NOMO-1 treated with DMSO at 0.1 percent for 48 hours (cell line): ENCODE measurements at regions not wholly inside any gene's neighbourhood (a gene's known extent, or its start where the extent isn't known, plus 50 kb on each side); places are given as distances from the start of the nearest gene placed in this dataset.
A peak's percentile ranks its signal among the peaks of the same experiment; 100 is the strongest.
"Not testable (repeated sequence)": the region's sequence is repeated elsewhere in the genome, so short reads cannot be mapped to it uniquely, and the experiment has no call there.

Source experiments
- DNase-seq: peaks from one replicate; lab custom pipeline; 2025; ENCODE audit not compliant: unreplicated experiment; lab: John Stamatoyannopoulos, UW

DNA sequence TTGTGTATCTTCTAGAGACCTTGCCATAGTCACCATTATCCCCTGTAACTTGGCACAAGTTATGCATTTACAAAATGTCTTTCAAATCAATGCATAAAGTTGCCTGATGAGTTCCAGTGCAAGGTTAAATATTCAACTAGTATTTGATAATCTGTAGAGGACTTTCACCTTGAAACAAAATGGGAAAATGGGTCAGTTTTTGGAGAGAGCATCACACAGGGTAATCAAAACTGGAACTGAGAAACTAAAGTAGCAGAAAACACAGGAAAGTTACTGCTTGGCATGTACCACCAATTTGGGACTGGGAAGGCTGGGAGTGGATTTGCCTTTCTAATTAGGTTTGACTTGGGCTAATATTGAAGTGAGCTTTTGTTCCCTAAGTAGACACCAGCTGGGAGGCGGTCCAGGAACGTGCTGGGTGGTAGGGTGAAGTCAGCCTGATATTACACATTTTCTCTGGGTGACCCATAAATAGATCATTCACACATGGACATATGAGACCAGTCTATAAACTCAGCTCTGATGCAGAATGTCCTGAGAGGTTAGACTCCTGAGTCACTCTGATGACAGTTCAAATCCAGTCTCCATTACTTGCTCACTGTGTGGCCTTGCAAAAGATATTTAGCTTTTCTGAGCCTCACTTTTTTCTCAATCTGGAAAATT lies 152.3 kb downstream of the PCTP start:
- no peak for DNase-seq

DNA sequence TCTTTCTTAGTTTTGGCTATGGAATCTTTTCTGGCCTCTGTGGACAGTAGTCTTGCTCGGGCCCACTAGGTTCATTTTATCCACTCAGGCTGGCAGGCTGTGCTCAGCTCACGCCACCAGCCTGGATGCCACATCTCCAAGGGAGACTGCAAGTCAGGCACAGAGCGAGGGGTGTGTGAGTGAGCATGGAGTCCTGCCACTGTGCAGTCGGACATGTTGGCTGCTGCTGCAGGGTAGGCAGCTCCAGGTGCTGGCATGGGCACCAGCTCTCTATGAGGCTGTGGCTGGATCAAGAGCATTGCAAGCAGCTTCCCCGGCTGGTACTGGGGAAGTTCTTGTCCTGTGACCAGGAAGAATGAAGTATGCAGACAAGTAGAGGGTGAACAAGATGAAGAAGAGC lies 158.9 kb downstream of the PCTP start:
- DNase-seq = no peak

DNA sequence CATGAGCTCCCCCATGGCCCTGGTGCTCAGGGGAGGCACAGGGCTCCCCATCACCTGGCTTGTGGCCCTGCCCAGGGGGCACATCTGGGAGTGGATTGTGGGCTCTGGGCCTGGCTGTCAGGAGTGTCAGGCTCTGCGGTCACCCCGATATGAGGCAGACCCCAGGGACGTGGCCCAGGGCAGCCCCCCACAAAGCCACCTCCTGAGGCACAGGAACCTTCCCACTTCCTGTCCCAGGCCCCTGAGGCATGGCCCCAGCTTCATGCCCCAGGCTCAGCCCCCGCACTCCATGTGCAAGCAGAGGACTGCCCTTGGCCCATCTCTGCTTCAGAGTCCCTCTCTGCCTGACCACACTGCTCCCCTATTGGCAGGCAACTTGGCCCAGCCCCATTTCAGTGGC lies 160.3 kb downstream of the PCTP start:
- no peak for DNase-seq

DNA sequence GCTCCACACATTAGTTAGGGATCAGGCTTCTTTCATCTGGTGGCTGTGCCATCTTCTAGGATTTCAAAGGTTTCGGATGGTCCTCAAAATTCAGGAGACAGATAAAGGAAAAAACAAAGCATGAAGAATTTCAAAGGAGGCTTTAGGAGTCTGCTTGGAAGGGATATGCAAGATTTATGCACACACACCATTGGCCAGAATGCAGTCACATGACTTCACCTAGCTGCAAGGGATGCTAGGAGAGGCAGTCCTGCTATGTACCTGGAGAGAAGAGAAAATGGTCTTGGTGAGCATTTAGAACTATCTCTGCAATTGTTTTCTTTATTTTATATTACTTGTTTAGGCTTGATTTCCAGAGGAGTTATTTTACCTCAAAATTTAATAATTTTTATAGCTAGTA lies 174.6 kb downstream of the PCTP start:
- DNase-seq = no peak

DNA sequence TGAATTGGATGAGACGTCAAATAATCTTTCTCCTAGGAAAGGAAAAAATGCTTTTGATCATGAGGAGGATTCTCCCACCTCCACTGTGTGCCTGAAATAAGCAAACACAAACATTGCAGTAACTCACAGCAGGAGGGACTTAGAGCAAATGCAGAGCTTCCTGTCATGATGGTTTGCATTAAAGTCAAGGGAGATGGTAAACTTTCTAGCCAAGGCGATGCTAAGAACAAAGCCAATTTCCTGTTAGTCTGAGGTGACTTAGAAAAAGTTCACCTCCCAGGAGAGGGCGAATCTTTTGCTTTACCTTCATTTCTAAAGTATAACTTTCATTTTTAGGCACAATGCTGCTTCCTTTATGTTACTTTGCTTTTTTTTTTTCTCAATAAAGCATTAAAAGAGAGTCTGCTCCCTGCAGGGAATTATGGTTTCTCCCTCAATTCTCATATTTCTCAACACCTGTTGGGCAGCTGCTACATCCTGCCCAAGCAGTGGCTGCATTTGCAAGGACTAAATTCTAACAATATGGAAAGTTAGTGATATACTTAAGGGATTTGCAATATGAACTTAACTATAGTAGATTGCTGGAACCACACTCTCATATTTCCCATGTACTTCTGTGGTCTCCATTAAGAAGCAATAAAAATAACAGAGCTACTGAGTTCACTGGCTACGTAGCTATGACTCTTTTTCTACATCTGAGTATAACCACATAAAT lies 175.6 kb downstream of the PCTP start:
- no peak for DNase-seq

DNA sequence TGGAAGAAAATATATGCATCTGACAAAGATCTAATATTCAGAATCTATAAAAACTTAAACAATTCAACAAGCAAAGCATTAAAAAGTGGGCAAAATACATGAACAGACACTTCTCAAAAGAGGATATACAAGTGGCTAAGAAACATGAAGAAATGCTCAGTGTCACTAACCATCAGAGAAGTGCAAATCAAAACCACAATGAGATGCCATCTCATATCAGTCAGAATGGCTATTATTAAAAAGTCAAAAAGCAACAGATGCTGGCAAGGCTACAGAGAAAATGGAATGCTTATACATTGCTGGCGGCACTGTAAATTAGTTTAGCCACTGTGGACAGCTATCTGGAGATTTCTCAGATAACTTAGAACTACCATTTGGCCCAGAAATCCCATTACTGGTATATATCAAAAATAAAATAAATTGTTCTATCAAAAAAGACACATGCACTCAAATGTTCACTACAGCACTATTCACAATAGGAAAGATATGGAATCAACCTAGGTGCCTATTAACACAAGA lies 179.5 kb downstream of the PCTP start:
- no peak for DNase-seq

DNA sequence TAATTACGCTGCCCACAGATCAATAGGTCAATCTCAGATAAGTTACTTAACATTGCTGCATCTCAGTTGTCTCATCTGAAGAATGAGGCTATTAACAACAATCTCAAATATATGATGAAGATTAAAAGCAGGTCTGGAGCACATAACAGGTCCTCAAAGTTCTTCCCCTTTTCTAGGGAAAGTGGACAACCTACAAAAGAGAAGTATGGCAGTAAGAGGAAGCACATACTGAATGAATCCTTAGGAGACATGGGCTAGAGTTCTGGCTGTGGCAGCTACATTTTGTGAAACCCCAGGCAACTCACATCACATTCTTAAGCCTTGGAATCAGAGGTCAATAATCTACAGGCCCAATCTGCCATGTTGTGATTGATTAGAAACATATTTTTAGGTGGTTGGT lies 180.6 kb downstream of the PCTP start:
- DNase-seq = peak; percentile 66

DNA sequence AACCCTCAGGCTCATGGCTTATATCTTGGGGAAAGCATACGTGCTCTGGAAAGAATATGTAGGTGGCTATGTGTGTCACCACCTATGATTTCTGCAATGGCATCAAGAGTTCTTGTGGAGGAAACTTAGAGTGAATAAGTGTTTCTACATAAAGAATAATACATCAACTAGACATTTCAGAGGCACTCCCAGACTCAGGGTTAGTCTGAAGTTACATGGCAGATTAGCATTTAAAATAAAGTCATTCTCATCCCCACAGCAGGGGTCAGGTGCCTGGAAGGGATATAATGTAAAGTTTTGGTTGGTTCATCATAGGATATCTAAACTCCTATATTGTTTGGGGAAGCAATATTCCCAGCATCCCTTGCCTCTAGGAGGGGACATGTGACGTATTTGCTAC lies 182.1 kb downstream of the PCTP start:
- DNase-seq = no peak

DNA sequence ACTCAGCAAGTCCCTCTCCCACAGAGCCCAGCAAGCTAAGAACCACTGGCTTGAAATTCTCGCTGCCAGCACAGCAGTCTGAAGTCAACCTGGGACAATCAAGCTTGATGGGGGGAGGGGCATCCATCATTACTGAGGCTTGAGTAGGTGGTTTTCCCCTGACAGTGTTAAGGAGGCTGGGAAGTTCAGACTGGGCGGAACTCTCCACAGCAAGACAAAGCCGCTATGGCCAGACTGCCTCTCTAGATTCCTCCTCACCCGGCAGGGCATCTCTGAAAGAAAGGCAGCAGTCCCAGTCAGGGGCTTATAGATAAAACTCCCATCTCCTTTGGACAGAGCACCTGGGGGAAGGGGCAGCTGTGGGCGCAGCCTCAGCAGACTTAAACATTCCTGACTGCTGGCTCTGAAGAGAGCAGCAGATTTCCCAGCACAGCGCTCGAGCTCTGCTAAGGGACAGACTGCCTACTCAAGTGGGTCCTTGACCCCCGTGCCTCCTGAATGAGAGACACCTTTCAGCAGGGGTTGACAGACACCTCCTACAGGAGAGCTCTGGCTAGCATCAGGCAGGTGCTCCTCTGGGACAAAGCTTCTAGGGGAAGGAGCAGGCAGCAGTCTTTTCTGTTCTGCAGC lies 188.4 kb downstream of the PCTP start:
- not testable (repeated sequence) for DNase-seq

DNA sequence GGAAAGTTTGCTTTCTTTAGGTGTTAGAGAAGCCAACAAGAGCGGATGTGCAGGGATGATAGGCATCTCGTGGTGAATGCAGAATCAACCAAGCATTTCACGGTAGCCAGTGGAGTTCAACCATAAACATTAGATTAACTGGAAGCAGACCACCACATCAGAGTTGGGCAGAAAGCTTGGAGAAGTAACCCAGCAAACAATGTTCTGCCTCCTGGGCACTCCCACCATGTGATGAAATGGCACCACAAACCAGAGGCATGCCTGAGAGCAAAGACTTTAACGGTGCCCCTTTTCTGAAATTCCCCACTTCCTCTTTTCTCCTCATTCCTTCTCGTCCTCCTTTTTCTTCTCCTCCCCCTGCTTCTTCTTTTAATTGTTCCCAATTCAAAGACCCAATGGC lies 193.5 kb upstream of the ANKFN1 start:
- peak; percentile 53 for DNase-seq

DNA sequence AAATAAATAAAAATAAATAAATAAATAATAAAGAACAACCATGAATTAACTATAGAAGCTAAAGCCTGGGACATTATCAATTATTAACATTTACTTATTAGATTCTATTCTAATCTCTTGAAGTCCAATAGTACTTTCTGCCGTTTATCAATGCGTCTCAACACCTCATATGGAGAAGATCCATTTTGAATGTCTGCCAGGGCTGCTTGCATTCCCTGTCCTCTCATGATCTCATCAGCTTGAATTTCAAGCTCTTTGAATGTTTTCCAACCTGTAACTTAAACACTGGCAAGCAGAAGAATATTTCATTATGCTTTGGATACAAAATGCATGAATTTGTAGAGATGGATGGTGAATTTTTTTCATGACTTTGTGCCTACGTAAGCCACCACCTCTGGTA lies 191.9 kb upstream of the ANKFN1 start:
- DNase-seq = no peak

DNA sequence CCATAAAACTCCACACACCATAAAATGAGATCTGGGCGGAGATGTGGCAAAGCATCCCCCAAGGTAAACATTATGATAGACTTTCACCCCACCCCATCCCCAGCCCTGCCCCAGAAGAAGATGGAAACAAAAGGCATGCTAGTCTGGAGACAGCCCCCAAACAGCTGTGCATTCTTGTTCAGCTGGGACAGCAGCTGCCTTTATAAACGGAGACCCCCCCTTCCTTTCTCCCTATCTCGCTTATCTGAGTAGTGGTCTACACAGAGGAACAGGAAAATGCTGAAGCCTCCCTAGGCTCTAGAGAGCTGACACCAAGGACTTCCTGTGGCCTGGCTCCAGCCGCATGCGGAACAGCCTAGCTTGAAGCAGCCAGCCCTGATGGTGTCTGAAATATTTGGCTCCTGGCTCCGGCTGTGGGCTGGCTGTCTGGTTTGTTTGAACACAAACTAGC lies 190.3 kb upstream of the ANKFN1 start:
- DNase-seq = no peak

DNA sequence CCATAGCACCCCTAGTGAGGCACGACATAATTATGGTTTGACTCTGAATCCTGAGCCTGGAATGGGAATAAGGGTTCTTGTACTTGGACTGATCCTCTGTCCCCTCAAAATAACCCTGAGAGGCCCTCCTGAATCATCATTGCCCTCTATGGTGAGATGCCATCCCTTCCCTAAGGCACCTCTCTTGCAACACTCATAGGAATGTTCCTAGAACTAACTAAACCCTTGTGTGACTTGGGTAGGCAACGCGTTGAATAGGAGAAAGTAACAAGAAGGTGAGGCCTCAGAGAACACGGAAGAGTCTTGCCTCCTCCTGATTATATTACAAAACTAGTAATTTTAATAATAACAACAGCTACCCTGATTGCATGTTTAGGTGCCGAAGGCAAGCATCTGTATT lies 189.1 kb upstream of the ANKFN1 start:
- no peak for DNase-seq

DNA sequence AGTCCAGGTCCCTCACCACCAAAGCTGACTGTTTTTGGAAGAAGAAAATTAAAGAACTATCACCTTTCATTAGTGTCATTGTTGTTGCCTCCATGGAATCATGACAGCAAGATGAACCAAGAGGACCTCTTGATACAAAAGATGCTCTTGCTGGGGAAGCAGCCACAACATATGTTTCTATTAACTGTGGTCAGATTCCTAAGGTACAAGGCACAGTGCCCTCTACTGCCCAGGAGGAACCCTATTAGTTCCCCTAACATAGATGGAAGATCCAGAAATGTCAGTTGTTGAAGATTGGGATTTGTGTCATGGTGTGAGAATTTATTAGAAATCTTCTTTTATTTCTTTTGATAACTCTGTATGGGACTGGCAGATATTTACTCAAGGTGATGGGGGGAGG lies 188.2 kb upstream of the ANKFN1 start:
- DNase-seq = no peak

DNA sequence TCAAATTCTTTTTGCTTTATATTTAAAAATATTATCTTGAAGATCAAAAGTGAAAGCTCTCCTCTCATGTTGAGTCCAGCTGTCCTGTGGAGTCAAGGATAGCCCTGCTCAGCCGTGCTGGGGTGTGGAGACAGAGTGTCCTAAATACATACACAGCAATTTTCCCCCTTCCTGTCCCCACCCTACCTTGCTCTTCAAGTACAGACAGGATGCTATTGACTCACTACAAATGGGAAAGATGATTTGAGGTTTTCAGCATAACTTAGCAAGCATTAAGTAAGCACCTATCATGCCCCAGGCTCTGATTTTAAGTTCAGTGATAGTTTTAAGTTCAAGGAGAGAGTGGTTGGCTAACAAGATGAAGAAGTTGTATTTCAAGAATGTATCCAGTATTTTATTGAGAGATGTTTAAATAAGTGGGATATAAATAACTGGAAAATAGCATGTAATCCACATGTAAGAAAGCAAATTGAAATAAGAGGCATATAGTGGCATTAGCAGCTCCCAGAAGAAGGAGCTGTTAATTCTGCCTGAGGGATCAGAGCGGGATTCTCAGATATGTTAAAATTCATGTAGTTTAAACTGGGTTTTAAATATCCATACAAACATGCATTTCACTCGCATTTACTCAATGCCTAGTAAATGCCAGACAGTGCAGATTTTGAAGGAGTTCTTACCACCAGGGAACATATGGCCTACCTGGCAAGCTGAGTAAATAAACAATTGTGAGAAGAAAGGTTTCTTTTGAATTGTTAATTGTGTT lies 183.5 kb upstream of the ANKFN1 start:
- DNase-seq = no peak

DNA sequence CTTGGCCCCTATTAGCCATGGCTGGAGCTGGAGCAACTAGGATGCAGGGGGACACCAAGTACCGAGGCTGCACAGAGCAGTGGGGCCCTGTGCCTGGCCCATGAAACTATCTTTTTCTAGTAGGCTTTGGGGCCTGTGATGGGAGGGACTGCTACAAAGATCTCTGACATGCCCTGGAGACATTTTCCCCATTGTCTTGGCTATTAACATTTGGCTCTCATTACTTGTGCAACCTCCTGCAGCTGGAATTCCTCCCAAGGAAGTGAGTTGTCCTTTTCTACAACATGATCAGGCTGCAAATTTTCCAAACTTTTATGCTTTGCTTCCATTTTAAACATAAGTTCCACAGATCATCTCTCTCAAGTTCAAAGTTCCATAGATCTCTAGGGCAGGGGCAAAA lies 174.7 kb upstream of the ANKFN1 start:
- DNase-seq = no peak

DNA sequence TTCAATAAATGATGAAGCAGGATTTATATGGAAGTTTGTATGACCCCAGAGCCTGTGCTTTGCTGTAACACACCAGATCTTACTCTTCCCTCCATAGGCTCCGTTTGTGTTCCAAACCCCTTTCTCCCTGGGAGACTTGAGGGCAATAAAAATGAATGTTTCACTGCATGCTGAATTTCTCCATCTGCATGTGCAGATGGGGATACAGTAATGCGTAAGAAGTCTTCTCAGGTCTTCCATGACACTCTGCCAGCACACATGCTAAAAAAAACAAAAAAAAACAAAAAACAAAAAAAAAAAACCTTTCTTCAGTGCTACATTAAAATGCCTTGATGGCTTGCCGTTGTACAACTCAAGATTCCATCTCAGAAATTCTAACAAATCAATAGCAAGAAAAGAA lies 170.2 kb upstream of the ANKFN1 start:
- DNase-seq = no peak

DNA sequence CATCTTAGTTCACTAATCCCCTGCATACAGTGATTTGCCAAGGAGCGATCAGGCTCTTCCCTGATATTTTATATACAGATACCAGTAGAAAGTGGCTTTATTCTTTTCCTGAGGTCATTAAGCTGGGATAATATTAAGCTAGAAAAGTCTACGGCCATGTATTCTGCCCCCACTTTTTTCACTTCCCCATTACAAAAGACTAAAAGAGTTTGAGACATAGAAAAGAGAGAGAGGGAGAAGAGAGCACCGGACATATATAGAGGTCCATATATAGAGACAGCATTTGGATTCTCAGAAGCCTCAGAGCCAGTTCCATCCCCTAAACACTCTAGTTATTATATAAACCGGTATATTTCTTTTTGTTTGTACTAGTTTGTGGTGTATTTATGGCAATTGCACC lies 166.5 kb upstream of the ANKFN1 start:
- DNase-seq = peak; percentile 41

DNA sequence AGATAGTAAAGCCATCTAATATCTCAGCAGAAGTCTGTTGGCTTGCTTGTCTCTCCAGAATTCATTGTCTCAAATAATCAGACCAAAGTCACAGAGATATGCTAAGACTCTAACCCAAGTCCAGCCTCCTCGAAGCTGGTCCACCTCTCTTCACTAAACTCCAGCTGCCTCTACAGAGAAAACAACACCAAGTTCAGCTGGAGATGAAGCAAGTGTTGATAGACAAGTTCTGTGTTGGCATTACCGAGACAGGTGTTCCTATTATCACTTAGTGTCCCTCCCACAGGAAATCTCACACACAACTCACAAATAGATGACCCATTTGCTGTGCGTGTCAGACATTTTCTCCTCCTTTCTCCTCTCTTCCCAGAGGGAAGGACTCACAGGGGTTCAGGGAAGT lies 164.4 kb upstream of the ANKFN1 start:
- DNase-seq = no peak

DNA sequence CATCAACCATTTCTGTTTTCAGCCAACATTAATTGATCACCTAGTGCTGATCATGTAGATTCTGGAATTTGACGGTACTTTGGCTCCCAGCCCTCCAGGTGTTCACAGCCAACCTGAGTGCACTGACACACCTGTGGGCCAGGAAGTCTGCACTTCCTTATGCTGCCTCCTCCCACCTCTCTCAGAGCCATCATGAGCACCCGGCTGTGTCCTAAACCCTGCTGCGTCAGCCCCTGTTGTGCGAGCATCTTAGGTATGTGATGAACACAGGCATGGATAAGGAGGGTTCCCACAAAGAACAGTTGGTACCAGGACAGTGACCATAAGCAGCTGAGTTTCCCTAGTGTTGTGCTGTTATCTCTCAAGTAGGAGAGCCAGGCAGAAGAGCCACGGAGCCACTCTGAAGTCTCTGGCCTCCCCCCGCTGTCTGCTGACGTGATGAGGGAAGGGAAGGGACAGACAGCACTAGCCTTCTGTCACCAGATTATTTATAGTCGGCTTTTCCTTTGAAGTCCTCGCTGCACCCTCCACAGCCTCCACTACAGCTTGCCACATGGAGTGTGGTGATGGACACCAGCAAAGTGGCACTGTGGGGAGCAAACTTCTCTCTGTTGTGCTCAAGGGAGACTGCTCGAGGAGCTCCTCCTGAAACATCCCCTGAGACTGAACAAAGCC lies 162.8 kb upstream of the ANKFN1 start:
- DNase-seq = no peak

DNA sequence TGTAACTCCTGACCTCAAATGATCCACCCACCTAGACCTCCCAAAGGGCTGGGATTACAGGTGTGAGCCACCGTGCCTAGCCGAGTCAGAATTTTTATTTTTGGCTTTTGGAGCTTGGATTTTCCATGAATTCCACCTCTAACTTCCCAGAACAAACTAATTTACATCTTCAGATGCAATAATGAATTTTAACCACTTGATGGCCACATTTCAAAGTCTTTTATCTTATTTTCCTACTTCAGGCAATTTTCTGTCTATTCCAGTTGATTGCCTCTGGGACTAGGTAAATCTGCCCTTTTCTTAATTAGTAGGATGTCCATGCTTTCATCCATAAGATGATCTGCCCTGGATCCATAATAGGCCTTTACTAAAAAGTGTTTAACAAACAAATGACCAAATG lies 156.4 kb upstream of the ANKFN1 start:
- no peak for DNase-seq
